WTC11 (cell line): ENCODE measurements at regions not wholly inside any gene's neighbourhood (a gene's known extent, or its start where the extent isn't known, plus 50 kb on each side); places are given as distances from the start of the nearest gene placed in this dataset.

ENCODE experiments used
- CTCF ChIP-seq: fragments of 200-600 bp; IDR thresholded peaks from 2 replicates; pipeline ENCODE4 v1.8.0; 2022; ENCODE audit warnings: antibody characterized with exemption
- E2F1 ChIP-seq: sonication (generic); formaldehyde crosslinking; IDR thresholded peaks from 2 replicates; pipeline ENCODE4 v1.8.0; 2022; ENCODE audit warnings: mild to moderate bottlenecking, missing genetic modification reagents
- FOXJ3 ChIP-seq: sonication (generic); formaldehyde crosslinking; IDR thresholded peaks from 2 replicates; pipeline ENCODE4 v1.9.0; 2021; ENCODE audit warnings: missing genetic modification reagents, mild to moderate bottlenecking, borderline replicate concordance
- JUN ChIP-seq: sonication (generic); formaldehyde crosslinking; IDR thresholded peaks from 2 replicates; pipeline ENCODE4 v1.8.0; 2023; ENCODE audit warnings: mild to moderate bottlenecking, missing genetic modification reagents
- NFATC4 ChIP-seq: fragments of 250-450 bp; sonication (Bioruptor Pico); IDR thresholded peaks from 2 replicates; pipeline ENCODE4 v1.9.0; 2021; ENCODE audit warnings: mild to moderate bottlenecking
- RORB ChIP-seq: fragments of 250-450 bp; sonication (Bioruptor Pico); IDR thresholded peaks from 2 replicates; pipeline ENCODE4 v1.9.0; 2021; ENCODE audit warnings: mild to moderate bottlenecking
- TEAD4 ChIP-seq: sonication (generic); formaldehyde crosslinking; IDR thresholded peaks from 2 replicates; pipeline ENCODE4 v1.8.0; 2022; ENCODE audit warnings: mild to moderate bottlenecking, missing genetic modification reagents
- USF2 ChIP-seq: sonication (generic); formaldehyde crosslinking; IDR thresholded peaks from 2 replicates; pipeline ENCODE4 v1.8.1; 2023; ENCODE audit warnings: mild to moderate bottlenecking, missing genetic modification reagents, moderate library complexity
- ZBTB21 ChIP-seq: sonication (generic); formaldehyde crosslinking; IDR thresholded peaks from 2 replicates; pipeline ENCODE4 v1.8.1; 2023; ENCODE audit warnings: mild to moderate bottlenecking, missing genetic modification reagents, borderline replicate concordance
- ZMAT4 ChIP-seq: fragments of 250-450 bp; sonication (Bioruptor Pico); IDR thresholded peaks from 2 replicates; pipeline ENCODE4 v1.9.0; 2021; ENCODE audit warnings: mild to moderate bottlenecking
- ZNF232 ChIP-seq: sonication (generic); formaldehyde crosslinking; IDR thresholded peaks from 2 replicates; pipeline ENCODE4 v1.8.0; 2022; ENCODE audit warnings: mild to moderate bottlenecking, missing genetic modification reagents
- ZNF317 ChIP-seq: sonication (generic); formaldehyde crosslinking; IDR thresholded peaks from 2 replicates; pipeline ENCODE4 v1.8.1; 2023; ENCODE audit warnings: low read depth, mild to moderate bottlenecking, moderate library complexity, missing genetic modification reagents, borderline replicate concordance

- TF ChIP-seq E2F1 (CRISPR knock-in tag) (no peak), ZBTB21 (CRISPR knock-in tag) (no peak), CTCF (no peak), USF2 (CRISPR knock-in tag) (no peak), TEAD4 (CRISPR knock-in tag) (no peak), ZMAT4 (CRISPR knock-in tag) (no peak), RORB (no peak), JUN (CRISPR knock-in tag) (no peak), ZNF232 (no peak), ZNF317 (CRISPR knock-in tag) (no peak), NFATC4 (CRISPR knock-in tag) (no peak), FOXJ3 (CRISPR knock-in tag) (no peak)
Observed at GRCh38 chr2:66813976-66814375, 379.1 kb downstream of the MEIS1 start.
